Neural cell (in vitro differentiated cells): ENCODE measurements at regions not wholly inside any gene's neighbourhood (a gene's known extent, or its start where the extent isn't known, plus 50 kb on each side); places are given as distances from the start of the nearest gene placed in this dataset.

ENCODE experiments used
- H2AFZ ChIP-seq: fragments of 200-600, 300-800 bp; sonication (generic), shearing (Covaris generic); 2 replicates; pipeline ENCODE4 v1.6.0; 2014; ENCODE audit warnings: low read depth, mild to moderate bottlenecking, antibody characterized with exemption, low read length, moderate library complexity
- H3F3A ChIP-seq: fragments of 200-600 bp; shearing (Covaris generic); 2 replicates; pipeline ENCODE4 v1.6.1; 2016; ENCODE audit warnings: mild to moderate bottlenecking, moderate library complexity, mixed read lengths, antibody characterized with exemption, low read length; ENCODE audit not compliant: insufficient read depth, poor library complexity, severe bottlenecking
- H3K27ac ChIP-seq: fragments of 200-600, 300-800 bp; sonication (generic), shearing (Covaris generic); 2 replicates; pipeline ENCODE4 v1.5.1; 2014; ENCODE audit warnings: mild to moderate bottlenecking, low read length, moderate library complexity
- H3K27me3 ChIP-seq: fragments of 300-800, 200-600 bp; sonication (generic), shearing (Covaris generic); 2 replicates; pipeline ENCODE4 v1.6.0; 2014; ENCODE audit warnings: mild to moderate bottlenecking, low read depth, low read length, moderate library complexity; ENCODE audit not compliant: insufficient read depth
- H3K36me3 ChIP-seq: fragments of 300-800, 200-600 bp; sonication (generic), shearing (Covaris generic); 2 replicates; pipeline ENCODE4 v1.5.1; 2014; ENCODE audit warnings: mild to moderate bottlenecking, antibody characterized with exemption, low read length, moderate library complexity; ENCODE audit not compliant: insufficient read depth
- H3K4me2 ChIP-seq: fragments of 300-800, 200-600 bp; sonication (generic), shearing (Covaris generic); 2 replicates; pipeline ENCODE4 v1.6.0; 2014; ENCODE audit warnings: mild to moderate bottlenecking, low read length
- H3K4me3 ChIP-seq: fragments of 300-800, 200-600 bp; sonication (generic), shearing (Covaris generic); 2 replicates; pipeline ENCODE4 v1.5.1; 2014; ENCODE audit warnings: mild to moderate bottlenecking, low read length, moderate library complexity
- H3K79me2 ChIP-seq: fragments of 200-600 bp; shearing (Covaris generic); replicated peaks from 2 replicates; pipeline ENCODE4 v1.6.0; 2014; ENCODE audit warnings: mild to moderate bottlenecking, low read length, moderate library complexity; ENCODE audit not compliant: insufficient read depth
- H3K9ac ChIP-seq: fragments of 300-800, 200-600 bp; sonication (generic), shearing (Covaris generic); 2 replicates; pipeline ENCODE4 v1.6.1; 2016; ENCODE audit warnings: mild to moderate bottlenecking, low read length, mixed read lengths
- H3K9me2 ChIP-seq: fragments of 200-600 bp; shearing (Covaris generic); 2 replicates; pipeline ENCODE4 v1.6.1; 2016; ENCODE audit warnings: mild to moderate bottlenecking, low read length, mixed read lengths; ENCODE audit not compliant: insufficient read depth
- H3K9me3 ChIP-seq: fragments of 200-600, 300-800 bp; sonication (generic), shearing (Covaris generic); 2 replicates; pipeline ENCODE4 v1.6.1; 2016; ENCODE audit warnings: mild to moderate bottlenecking, mixed run types, low read length, moderate library complexity, mixed read lengths
- H4K20me1 ChIP-seq: fragments of 200-600 bp; shearing (Covaris generic); 2 replicates; pipeline ENCODE4 v1.6.1; 2016; ENCODE audit warnings: mild to moderate bottlenecking, mixed run types; ENCODE audit not compliant: insufficient read depth
- CTCF ChIP-seq: fragments of 450-650 bp; IDR thresholded peaks from 2 replicates; pipeline ENCODE4 v1.5.1; 2014; ENCODE audit warnings: antibody characterized with exemption, mild to moderate bottlenecking, moderate library complexity; ENCODE audit not compliant: poor library complexity, severe bottlenecking
- EP300 ChIP-seq: fragments of 450-650 bp; conservative IDR thresholded peaks from 2 replicates; pipeline ENCODE4 v1.6.1; 2014; ENCODE audit warnings: antibody characterized with exemption, mild to moderate bottlenecking, moderate library complexity; ENCODE audit not compliant: poor library complexity, severe bottlenecking
- EZH2 ChIP-seq: fragments of 200-600, 300-800 bp; shearing (Covaris generic), sonication (generic); IDR thresholded peaks from 2 replicates; pipeline ENCODE4 v1.6.1; 2014; ENCODE audit warnings: antibody characterized with exemption, low read length, borderline replicate concordance, mild to moderate bottlenecking; ENCODE audit not compliant: insufficient read depth, poor library complexity, severe bottlenecking
- MXI1 ChIP-seq: fragments of 450-650 bp; conservative IDR thresholded peaks from 2 replicates; pipeline ENCODE4 v1.6.1; 2014; ENCODE audit warnings: antibody characterized with exemption, mild to moderate bottlenecking; ENCODE audit not compliant: poor library complexity, severe bottlenecking
- POLR2AphosphoS5 ChIP-seq: IDR thresholded peaks from 2 replicates; pipeline ENCODE4 v1.6.1; 2012
- RAD21 ChIP-seq: fragments of 450-650 bp; conservative IDR thresholded peaks from 2 replicates; pipeline ENCODE4 v1.6.1; 2014; ENCODE audit warnings: antibody characterized with exemption, mild to moderate bottlenecking, moderate library complexity
- REST ChIP-seq: IDR thresholded peaks from 2 replicates; pipeline ENCODE4 v1.6.1; 2012; ENCODE audit warnings: borderline replicate concordance
- SMC3 ChIP-seq: fragments of 450-650 bp; conservative IDR thresholded peaks from 2 replicates; pipeline ENCODE4 v1.6.1; 2014; ENCODE audit warnings: antibody characterized with exemption, mild to moderate bottlenecking, moderate library complexity; ENCODE audit not compliant: poor library complexity
- TAF1 ChIP-seq: IDR thresholded peaks from 2 replicates; pipeline ENCODE4 v1.6.1; 2012; ENCODE audit warnings: low read depth

- H3K27me3 ChIP-seq, result no peaks in the 10 kb centered on the region
- H2AFZ ChIP-seq, result no peak overlapping the region
- H3K27ac ChIP-seq, result no peak overlapping the region
- no peaks in the 10 kb centered on the region for H4K20me1 ChIP-seq
- H3K9me2 ChIP-seq, result no peaks in the 10 kb centered on the region
- no peak overlapping the region for H3K4me2 ChIP-seq
- H3K9ac ChIP-seq, result no peak overlapping the region
- H3K4me3 ChIP-seq, result no peak overlapping the region
- no peaks in the 10 kb centered on the region for H3K9me3 ChIP-seq
- no peak for TF ChIP-seq RAD21
- no peak for TF ChIP-seq EP300
- TF ChIP-seq TAF1, result no peak
- TF ChIP-seq EZH2, result no peak
- no peak for TF ChIP-seq POLR2AphosphoS5
- TF ChIP-seq CTCF, result no peak
- TF ChIP-seq MXI1, result no peak
- TF ChIP-seq REST, result no peak
- no peaks in the 10 kb centered on the region for H3K36me3 ChIP-seq
- H3K79me2 ChIP-seq, result no peaks in the 10 kb centered on the region
- no peaks in the 10 kb centered on the region for H3F3A ChIP-seq
Measured at GRCh38 chr1:87853576-87854351, 525.1 kb downstream of the LMO4 start.

- H3K36me3 ChIP-seq, result no peaks in the 10 kb centered on the region
- no peak overlapping the region for H3K27ac ChIP-seq
- no peaks in the 10 kb centered on the region for H3F3A ChIP-seq
- H2AFZ ChIP-seq, result no peak overlapping the region
- no peaks in the 10 kb centered on the region for H3K9me3 ChIP-seq
- no peak overlapping the region for H3K9ac ChIP-seq
- H3K27me3 ChIP-seq, result no peaks in the 10 kb centered on the region
- no peaks in the 10 kb centered on the region for H3K9me2 ChIP-seq
- no peaks in the 10 kb centered on the region for H3K79me2 ChIP-seq
- no peak overlapping the region for H3K4me2 ChIP-seq
- no peak overlapping the region for H3K4me3 ChIP-seq
- H4K20me1 ChIP-seq, result no peaks in the 10 kb centered on the region
- TF ChIP-seq EZH2 (no peak), SMC3 (no peak), TAF1 (no peak), CTCF (no peak), REST (no peak), RAD21 (no peak), MXI1 (no peak), POLR2AphosphoS5 (no peak), EP300 (no peak)
Measured at GRCh38 chr1:87863317-87863716, 534.6 kb downstream of the LMO4 start.
